ENCODE measurements at regions not wholly inside any gene's neighbourhood (a gene's known extent, or its start where the extent isn't known, plus 50 kb on each side); places are given as distances from the start of the nearest gene placed in this dataset.
"Not testable (repeated sequence)": the region's sequence is repeated elsewhere in the genome, so short reads cannot be mapped to it uniquely, and the experiment has no call there.

DNA sequence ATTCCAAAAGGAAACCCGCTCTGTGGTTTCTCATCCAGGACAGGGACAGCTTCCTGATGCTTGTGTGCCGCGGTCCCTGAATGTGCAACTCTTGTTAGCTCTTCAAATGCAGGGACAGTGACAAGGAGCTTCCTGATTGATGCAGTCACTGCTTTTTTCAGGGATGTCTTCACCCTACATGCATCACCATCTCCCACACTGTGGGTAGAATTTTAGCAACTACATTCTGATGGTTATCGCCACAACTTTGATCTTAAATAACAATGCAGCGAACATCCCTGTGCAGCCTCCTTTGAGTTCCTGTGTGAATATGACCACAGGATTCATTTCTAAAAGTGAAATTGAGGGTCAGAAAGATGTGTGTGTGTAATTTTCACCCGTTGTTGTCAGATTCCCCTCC lies 115.0 kb downstream of the GGTLC2 start:
- DNase-seq: no peak

DNA sequence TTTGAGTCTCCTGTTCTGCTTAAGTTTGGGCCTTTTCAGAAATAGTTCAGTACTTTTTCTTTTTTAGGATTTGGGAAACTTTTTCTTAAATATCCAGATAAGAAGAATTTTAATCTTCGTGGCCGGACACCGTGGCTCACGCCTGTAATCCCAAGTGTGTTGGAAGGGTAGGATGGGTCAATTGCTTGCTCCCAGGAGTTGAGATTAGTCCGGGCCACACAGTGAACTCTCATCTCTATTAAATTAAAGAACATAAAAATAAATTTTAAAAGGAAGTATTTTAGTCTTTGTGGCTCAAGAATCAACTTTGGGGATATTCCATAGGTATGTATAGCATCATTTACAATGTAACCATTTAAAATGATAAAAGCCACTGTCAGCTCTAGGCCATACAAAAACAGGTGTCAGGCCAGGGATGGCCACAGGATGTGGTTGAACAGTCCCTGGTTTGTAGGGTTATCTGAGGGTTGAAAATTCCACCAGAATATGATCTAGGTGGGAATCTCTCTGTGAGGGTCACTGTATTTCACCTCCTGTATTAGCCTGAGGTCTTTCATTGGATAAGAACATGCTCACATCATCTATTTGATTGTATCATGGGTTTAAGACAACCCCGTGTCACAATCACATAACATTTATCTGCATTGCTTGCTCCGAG lies 115.6 kb downstream of the GGTLC2 start:
- no peak for DNase-seq

DNA sequence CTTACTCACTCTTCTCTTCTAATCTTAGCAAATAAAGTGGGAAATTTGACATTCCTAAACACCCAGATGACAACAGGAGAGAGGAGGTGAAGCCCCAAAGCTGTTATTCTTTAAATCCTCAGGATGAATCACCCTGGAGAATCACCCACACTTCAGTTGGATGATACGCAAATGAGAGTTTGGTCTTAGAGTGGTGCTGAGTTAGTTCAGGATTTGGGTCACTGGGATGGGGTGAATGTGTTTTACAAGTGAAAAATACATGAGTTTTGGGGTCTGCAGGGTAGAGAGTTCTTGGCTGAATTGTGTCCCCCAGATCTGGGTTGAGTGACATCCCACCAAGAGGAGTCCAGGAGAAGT lies 117.2 kb downstream of the GGTLC2 start:
- no peak for DNase-seq

DNA sequence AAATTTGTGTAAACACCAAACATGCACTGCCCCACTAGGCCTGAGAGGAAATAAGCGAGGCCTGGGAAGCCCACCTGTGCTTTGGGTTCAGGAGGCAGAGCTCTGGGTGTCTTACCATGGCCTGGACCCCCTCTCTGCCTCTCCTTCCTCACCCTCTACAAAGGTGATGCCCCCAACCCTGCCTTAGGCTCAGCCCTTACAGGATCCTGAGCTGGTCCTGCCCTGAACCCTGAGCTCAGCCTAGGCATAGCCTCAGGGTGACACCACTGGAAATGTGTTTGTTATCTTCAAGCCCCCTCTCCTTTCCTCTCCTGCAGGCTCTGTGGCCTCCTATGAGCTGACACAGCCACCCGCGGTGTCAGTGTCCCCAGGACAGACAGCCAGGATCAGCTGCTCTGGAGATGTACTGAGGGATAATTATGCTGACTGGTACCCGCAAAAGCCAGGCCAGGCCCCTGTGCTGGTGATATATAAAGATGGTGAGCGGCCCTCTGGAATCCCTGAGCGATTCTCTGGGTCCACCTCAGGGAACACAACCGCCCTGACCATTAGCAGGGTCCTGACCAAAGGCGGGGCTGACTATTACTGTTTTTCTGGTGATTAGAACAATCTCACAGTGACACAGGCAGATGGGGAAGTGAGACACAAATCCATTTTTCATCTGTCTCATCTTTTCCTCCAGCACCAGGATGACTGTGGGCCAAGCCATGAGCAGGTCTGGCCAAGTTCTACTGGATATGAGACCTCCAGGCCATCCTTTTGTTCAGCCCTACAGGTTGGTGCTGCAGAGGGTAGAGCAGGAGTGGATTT lies 117.8 kb downstream of the GGTLC2 start:
- DNase-seq: no peak

DNA sequence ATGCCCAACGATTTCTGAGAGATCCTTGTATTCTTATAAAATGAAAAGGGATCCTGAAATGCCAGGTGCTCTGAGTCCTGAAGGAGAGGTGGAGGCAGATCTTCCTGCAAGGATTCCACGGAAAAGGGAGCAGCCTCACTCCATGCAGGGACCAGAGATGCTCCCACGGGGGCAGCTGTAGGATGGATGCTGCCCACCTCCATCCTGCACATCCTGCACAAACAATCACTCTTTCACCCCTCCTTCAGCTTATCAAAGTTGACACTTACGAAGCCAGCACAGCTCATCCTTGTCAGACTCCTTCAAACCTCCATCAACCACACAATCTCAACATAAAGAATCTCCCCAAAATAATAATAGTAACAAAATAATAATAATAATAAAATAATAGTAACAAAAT lies 119.1 kb downstream of the GGTLC2 start:
- no peak for DNase-seq

DNA sequence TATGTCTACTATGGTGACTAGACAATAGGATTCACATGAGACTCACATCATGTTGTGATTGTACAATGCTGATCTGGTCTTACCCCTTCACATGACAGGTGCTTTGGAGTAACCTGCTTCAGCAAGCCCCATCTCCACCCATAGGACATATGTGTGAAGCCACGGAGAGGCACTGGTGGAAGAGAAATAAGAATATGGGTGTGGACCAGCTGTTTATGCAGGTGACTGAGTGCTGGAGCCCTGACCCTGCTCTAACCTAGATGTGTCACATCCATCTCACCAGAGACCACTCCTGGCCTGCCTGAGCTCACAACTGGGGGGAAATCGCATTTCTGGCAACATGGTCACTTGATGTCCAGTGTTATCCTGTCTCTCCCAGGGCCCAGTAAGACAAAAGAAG lies 119.7 kb downstream of the GGTLC2 start:
- DNase-seq: no peak

DNA sequence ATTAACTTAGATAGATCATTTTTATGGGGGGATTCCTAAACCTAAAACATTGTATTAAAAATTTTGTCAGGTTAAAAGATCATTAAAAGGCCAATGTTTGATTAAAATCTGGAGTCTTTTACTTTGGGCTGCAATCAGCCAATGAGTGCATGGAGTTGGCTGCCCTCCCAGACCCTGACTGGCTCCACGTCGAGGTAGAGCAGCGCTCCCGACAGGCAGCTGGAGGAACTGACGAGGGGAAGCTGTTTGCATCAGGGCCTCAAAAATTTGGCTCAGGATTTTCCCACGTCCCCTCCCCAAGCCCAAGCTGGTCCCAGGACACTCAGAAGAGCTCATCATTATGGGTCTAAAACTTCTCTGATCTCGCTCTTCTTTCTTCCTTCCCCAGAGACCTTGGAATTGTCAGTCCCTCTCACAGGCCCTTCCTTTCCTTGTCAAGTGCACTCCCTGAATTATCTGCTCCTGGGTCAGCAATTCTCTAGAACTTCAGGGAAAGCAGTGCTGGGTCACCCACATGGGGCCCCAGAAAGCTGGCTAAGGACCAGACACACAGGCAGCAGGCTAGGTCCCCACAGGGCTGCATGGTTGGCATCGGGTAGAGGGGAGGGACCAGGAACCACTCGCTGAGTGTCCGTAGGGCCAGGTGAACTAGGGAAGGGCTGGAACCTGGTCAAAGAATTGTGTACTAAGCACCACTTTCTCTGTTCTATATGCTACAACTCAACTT lies 119.6 kb upstream of the IGLL5 start:
- no peak for DNase-seq

DNA sequence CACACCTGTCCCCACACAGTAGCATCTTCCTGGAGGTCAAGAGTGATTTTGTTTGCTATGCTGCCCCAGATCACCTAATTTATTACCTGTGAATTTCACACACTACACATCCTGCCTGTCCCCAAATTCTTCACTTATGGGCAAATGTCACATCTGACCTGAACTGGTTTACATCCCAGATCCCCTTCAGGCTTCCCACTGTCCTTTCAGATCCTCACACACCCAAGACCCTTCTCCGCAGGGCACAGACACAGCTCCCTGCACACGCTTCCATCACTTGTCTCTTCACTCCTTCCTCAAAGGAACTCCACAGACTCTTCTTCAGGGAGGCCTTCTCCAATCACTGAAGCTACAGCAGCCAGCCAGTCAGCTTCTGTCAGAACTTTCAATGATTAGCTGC lies 118.7 kb upstream of the IGLL5 start:
- no peak for DNase-seq

DNA sequence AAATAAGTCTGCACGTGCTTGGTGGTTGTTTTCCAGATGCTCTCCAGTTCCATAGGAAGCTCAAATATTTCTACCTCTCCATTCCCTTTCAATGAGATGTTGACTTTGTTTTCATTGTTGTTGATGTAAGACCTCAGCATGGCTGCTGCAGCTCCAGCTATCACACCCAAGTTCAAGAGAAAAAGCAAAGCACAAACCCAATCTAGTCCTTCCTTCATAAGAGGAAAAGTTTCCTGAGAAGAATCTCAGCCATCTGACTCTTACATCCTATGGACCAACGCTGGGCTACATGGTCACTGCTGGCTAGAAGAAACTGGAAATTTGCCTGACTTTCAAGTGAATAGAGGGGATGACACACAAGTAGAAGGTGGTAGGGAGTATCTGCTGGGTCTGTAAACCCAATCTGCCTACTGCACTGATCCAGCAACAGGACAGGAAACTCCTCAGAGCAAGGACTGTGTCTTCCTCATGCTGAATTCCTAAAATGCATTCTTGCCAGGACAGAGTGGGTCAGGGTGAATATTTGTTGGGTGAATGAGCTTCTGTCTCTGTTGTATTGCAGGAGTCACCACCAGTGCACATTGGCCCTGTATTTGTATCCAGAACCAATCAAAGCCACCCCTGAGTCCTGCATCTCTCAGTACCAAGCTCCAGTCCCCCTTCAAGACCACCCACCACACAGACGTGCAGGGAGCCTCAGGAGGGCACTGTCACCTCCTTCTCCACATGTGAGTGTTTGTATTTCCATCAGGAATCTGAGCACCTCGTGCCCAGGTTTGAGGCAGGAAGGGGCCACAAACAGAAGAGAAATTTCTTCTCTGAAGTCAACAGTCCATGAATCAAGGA lies 118.0 kb upstream of the IGLL5 start:
- DNase-seq: no peak

DNA sequence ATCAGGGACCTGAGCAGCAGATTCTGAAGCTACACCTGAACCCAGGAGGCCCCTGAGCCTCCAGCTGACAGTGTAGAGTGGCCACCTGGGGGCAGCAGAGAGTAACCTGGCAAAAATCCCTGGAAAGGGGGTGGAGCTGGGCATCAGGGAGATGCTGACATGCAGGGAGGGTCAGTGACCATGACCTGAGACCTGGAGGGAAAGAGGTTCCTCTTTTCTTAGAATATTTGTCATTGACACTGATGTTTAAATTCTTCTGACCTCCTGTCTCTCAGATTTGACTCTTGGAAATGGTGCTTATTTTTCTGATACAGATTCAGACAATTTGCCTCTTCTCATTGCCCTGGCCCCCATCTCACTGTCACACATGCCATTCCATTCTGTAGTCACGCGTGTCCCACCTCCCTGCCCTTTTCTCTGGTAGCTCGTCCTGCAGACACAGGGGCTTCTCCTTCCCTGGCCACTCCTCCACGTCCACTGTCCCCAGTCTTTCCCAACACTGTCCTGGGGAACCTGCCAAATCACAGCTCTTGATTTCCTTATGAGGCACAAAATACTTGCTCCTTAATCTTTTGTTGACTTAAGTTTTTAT lies 117.2 kb upstream of the IGLL5 start:
- DNase-seq: peak; percentile 13

DNA sequence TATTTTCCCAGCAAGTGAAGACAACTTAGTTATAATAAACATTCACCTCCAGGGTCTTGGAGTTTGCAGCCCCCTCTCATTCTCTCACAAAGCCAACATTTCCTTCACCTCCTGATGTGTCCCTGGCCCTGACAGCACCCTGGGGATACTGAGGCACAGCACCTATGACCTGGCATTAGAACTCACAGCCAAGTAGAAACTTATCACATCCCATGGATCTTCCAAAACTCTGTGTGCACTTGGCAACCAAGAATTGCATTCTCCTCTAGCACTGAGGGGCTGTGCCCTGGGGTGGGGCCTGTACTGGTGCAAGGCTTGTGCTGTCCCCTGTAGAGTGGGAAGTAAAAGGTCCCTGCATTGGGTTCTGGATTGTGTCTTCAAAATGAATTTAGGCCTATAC lies 116.7 kb upstream of the IGLL5 start:
- no peak for DNase-seq

DNA sequence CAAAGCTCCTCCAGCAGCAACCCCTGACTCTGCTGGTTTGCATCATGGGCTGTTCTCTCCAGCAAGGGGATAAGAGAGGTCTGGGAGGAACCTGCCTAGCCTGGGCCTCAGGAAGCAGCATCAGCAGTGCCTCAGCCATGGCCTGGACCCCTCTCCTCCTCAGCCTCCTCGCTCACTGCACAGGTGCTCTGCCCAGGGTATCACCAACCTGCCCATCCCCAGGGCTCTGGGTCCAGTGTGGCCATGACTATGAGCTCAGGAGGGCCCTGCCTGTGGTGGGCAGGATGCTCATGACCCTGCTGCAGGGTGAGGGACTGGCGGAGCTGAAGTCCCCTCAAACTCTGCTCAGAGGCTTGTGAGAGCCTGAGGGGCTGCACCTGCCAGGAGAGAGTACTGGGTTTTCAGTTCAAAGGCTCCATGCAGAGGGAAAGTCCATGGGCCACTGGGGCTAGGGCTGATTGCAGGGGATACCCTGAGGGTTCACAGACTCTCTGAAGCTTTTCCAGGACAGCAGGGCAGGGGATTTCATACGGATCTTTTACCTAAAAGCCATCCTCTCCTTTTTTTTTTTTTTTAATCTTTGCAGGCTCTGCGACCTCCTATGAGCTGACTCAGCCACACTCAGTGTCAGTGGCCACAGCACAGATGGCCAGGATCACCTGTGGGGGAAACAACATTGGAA lies 115.8 kb upstream of the IGLL5 start:
- no peak for DNase-seq

DNA sequence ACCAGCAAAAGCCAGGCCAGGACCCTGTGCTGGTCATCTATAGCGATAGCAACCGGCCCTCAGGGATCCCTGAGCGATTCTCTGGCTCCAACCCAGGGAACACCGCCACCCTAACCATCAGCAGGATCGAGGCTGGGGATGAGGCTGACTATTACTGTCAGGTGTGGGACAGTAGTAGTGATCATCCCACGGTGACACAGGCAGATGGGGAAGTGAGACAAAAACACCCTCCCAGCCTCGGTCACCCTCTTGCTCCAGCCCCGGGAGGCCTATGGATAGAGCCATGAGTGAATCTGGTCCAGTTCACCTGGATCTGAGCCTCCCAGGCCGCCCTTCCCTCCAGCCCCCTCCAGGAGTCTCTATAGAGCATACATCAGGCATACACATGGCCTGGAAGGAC lies 115.2 kb upstream of the IGLL5 start:
- DNase-seq: no peak

DNA sequence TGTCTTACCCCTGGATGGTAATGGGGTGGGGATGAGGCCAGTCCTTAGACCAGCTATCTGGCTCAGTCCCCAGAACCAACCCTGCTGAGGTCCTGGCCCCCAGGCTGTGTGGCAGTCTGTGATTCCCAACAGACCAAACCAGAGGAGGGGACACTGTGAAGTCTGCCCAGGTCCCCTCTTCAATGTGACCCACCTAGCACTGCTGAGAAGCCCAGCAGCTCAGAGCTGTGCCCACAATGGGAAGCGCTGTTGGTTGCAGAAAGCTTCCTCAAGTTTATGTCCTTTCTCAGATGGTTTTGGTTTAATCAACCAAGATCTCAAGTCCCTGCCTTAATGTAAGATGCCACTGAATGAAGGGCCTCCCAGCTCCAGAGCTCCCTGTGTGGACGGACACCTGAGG lies 114.7 kb upstream of the IGLL5 start:
- DNase-seq: no peak

DNA sequence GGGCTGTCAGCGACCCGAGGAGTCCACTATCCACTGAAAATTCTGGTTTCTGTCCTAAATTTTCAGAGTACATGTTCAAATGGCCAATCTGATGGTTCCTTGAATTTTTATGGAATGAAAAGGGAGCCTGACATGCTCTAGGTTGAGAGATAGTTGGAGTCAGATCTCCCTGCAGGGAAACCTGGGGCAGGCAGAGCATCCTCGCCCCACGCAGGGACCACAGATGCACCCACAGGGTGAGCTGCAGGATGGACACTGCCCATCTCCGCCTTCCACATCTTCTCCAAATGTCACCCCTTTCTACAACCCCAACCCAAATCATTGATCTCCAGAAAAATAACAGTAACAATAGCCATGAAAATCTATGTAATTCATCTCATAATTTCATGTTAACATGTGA lies 114.2 kb upstream of the IGLL5 start:
- DNase-seq: no peak

DNA sequence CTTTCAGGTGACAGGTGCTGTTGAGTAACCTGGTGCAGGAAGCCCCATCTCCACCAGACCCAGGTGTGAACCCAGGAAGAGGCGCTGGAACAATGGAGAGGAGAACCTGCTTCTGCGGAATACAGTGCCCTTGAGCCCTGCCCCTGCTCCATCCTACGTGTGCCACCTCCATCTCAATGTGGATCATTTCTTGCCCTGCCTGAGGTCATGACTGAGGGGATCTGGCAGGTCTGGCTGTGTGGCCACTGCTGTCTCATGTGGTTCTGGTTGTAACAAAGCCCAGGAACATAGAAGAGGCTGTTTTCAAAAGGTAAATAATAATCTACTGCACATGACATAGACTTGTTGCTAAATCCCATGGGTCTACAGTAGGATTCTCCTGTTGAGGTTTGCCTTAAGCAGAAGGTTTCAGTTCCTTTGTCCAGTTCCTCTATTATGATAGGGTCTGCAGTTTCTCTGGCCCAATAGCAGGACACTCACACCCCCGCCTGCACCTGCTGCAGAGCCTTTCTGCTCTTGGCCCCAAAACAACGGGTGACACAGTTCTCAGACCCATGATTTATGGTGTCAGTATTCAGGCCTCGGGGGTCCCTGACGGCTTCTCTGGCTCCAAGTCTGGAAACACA lies 113.5 kb upstream of the IGLL5 start:
- no peak for DNase-seq

DNA sequence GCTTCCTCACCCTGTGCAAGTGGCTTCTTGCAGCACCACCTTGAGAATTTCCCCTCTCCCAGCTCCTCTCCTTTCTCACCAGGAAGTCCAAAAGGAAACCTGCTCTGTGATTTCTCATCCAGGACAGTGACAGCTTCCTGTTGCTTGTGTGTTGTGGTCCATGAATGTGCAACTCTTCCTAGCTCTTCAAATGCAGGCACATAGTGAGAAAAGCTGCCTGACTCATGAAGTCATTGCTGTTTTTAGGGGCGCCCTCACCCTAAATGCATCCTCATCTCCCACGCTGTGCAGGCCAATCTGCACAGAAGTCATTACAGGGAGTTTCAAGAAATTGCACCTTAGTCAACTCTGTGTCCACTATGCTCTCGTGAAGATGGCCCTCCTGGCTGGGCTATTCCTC lies 112.9 kb upstream of the IGLL5 start:
- DNase-seq: not testable (repeated sequence)

DNA sequence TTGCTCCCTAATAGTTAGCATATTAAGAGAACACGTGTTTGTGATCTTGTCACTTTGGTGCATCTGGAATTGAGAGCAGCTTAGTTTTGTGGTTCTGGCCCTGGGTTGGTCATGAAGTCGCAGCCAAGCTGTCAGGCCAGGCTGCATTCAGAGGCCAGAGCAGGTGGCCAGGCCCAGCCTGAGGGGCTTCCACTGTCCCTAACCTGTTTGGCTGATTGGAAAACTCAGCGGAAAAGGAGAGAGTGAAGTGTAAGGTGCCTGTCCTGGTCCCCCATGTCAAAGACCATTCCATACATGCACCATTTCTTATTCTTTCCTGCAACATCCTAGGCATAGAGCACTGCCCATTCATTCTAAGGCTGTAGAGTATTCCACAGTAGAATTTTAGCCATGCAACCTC lies 111.5 kb upstream of the IGLL5 start:
- no peak for DNase-seq

DNA sequence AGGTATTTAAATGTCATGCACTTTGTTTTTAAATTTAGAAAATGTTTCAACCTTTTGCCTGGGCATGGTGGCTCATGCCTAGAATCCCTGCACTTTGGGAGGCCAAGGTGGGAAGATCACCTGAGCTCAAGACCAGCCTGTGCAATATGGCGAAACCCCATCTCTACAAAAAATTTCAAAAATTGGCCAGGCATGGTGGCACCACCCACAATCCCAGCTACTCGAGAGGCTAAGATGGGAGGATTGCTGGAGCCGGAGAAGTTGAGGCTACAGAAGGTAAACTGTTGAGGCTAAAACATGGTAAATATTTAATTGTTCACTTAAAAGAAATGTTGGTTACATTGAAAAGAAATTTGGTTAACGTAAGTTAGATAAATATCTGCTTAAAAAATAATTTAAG lies 108.4 kb upstream of the IGLL5 start:
- no peak for DNase-seq

DNA sequence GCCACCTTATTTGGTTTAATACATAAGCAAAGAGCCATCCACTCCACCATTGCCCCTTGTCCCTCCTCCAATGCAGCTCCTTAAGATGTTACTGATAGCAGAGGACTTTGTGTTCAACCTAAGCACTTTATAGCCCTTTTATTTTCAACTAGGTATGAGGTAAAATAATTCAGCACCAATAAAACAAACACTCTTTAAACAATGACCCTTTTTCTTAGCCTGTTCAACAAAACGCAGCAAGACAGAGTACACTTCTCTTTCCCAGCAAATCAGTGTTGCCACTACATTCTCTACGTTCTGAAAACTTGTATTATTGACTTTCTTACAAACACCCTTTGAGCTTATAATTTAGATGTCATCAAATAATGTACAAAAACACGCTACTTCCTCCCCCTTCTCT lies 104.0 kb upstream of the IGLL5 start:
- DNase-seq: no peak

DNA sequence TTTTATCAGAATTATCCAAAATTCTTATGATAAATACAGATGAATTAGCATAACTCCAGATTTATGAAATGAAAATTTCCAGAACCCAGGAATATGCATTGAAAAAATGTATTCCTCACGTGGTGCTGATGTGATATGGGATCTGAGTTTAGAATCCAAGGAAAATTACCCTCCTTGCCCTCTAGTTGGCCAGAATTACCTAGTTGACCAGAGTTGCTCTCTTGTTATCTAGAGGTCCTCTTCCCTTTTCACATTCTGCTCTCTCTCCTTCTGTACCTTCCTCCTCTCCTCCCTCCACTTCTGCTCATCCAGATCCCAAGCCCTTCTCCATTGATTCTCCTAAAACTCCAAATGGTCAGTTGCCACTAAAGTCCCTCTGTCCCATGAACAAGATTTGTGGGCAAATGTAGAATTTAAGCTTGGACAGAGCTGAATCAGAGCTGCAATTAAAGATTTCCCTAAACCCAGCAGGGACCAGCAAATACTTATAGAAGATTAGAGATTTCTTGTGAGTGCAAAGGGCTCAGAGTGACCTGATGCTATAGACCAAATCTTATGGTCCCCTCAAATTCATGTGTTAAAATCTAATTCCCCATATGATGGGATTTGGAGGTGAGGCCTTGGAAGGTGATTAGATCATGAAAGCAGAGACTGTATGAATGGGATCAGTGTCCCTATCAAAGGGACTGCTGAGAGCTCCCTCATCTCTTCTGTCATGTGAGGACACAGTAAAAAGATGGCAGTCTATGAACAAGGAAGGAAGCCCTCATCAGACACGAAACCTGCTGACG lies 103.2 kb upstream of the IGLL5 start:
- DNase-seq: no peak
